ENCODE measurements at regions not wholly inside any gene's neighbourhood (a gene's known extent, or its start where the extent isn't known, plus 50 kb on each side); places are given as distances from the start of the nearest gene placed in this dataset.
A peak's percentile ranks its signal among the peaks of the same experiment; 100 is the strongest.

DNA sequence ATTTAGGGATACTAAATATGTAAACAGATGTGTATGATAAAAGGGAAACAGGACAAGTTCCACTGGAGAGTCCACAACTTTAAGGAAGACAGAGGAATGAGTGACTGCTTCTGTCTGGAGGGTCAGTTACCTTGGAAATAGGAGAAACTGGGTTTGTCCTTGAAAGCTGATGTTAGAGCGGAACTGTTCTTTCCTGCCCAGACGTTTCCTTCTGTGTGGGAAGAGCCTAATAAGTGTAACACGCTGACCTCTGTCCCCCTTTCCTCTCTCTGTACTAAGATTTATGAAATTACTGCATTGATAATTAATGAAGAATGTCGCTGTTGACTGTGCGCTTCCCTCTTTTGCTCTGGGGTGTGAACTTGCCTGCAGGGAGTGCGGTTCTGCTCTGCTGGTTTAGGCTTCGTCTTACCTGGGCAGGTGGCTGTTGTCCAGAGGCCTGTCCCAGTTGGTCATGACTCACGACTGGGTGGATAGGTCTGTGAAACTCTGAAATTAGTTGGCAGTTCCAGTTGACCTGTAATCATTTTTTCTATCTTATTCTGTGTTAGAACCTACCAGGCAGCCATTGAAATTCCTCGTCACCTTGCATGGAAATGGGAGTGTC lies 126.8 kb downstream of the MTRR start:
- no peak overlapping the region for H3K23ac ChIP-seq (ENCODE audit: insufficient read length)
- H3K4me2 ChIP-seq (ENCODE audit: insufficient read depth in 1 of 2, low read depth in 2 of 2, low read length in 2 of 2) = no peak overlapping the region
- no peaks in the 10 kb centered on the region for H3K79me1 ChIP-seq (ENCODE audit: low read depth, low read length)
- no peak overlapping the region for H4K91ac ChIP-seq (replicated peaks; ENCODE audit: insufficient read length, low read length)
- H3K27me3 ChIP-seq (replicated peaks in 1 of 4; ENCODE audit: control insufficient read depth in 3 of 4, extremely low read depth in 1 of 4, insufficient read depth in 3 of 4, low read length in 3 of 4) = no peaks in the 10 kb centered on the region
- no peak overlapping the region for H4K5ac ChIP-seq (ENCODE audit: insufficient read length, low read depth, low read length)
- H3K79me2 ChIP-seq (ENCODE audit: control insufficient read depth in 1 of 2, insufficient read depth in 2 of 2, low read length in 2 of 2) = no peaks in the 10 kb centered on the region
- H4K20me1 ChIP-seq (replicated peaks in 1 of 2; ENCODE audit: control insufficient read depth in 1 of 2, insufficient read depth in 2 of 2, low read length in 2 of 2) = no peaks in the 10 kb centered on the region
- no peak overlapping the region for H2BK20ac ChIP-seq (ENCODE audit: low read length)
- CTCF ChIA-PET (ENCODE audit: partially characterized antibody) = interaction anchor here (0.6 to 1.4 kb wide), 2 partner anchors 124 to 545 kb away, joined by 3 to 4 read pairs; no protein-coding TSS in a partner anchor
- no peak overlapping the region for H3K18ac ChIP-seq (ENCODE audit: extremely low read depth, low read length)
- H3K9ac ChIP-seq (replicated peaks in 1 of 4; ENCODE audit: extremely low read depth in 1 of 4, low read depth in 3 of 4, low read length in 3 of 4) = no peak overlapping the region
- no peak overlapping the region for H3K4me3 ChIP-seq (ENCODE audit: extremely low read depth in 1 of 4, insufficient read depth in 2 of 4, low read depth in 3 of 4, low read length in 4 of 4)
- H2BK5ac ChIP-seq (ENCODE audit: low read depth, low read length) = no peak overlapping the region; the same call in 1 of the 2 replicates
- 88% methylated on average over 9 of the region's 9 CpGs; no CpG with 5 or more reads in 1 of the 2 experiments for WGBS, 2 experiments (ENCODE audit: extremely low coverage in 1 of 2, insufficient coverage in 1 of 2, insufficient read length in 1 of 2, insufficient replicate concordance in 2 of 2, low coverage in 1 of 2, low lambda C conversion rate in 2 of 2, missing lambda C conversion rate in 1 of 2)
- no peaks in the 10 kb centered on the region; a peak in 1 of 4 replicates for H3K9me3 ChIP-seq (ENCODE audit: insufficient read depth in 2 of 2, low read depth in 1 of 2, low read length in 1 of 2)
- POLR2A ChIA-PET (ENCODE audit: partially characterized antibody) = no interaction called here
- no peak overlapping the region for H3K56ac ChIP-seq (replicated peaks; ENCODE audit: insufficient read length, low read depth, low read length)
- no peak overlapping the region for H2BK120ac ChIP-seq (replicated peaks; ENCODE audit: low read depth, low read length)
- H2AFZ ChIP-seq (ENCODE audit: low read length) = peak overlapping the region; percentile 43; the same call in 1 of the 2 replicates
- H3K23me2 ChIP-seq (ENCODE audit: low read depth, low read length) = no peaks in the 10 kb centered on the region
- no peak for DNase-seq (ENCODE audit: low read depth in 1 of 2, low spot score in 2 of 2)
- no peak overlapping the region for H4K8ac ChIP-seq (ENCODE audit: extremely low read depth, insufficient read depth, low read length)
- no peak for FAIRE-seq
- no peak overlapping the region for H3K14ac ChIP-seq (ENCODE audit: insufficient read length)
- no peak for TF ChIP-seq SIX5 (IDR thresholded peaks at IDR 0.05; ENCODE audit: low read depth, low read length)
- peak; percentile 46; the same call in 1 of the 2 replicates for TF ChIP-seq MAX (IDR thresholded peaks at IDR 0.05)
- no peak for TF ChIP-seq RFX5 (IDR thresholded peaks at IDR 0.05; ENCODE audit: borderline replicate concordance, low read depth, low read length)
- no peak overlapping the region for H2BK12ac ChIP-seq (ENCODE audit: low read depth, low read length)
- H3K36me3 ChIP-seq (ENCODE audit: control insufficient read depth in 2 of 4, insufficient read depth in 4 of 4, low read length in 3 of 4) = no peaks in the 10 kb centered on the region
- no peaks in the 10 kb centered on the region for H3K4me1 ChIP-seq (replicated peaks in 1 of 4; ENCODE audit: control insufficient read depth in 3 of 4, insufficient read depth in 4 of 4, low read length in 3 of 4)
- H3K27ac ChIP-seq (ENCODE audit: low read depth, low read length) = no peak overlapping the region
- no peak overlapping the region for H3K4ac ChIP-seq (replicated peaks; ENCODE audit: insufficient read length, low read depth, low read length)
- no peak overlapping the region for H2BK15ac ChIP-seq (ENCODE audit: low read length)
- H2AK5ac ChIP-seq (ENCODE audit: low read depth, low read length) = no peak overlapping the region

Data from H1 (cell line).